GM10266 (cell line): ENCODE measurements at regions not wholly inside any gene's neighbourhood (a gene's known extent, or its start where the extent isn't known, plus 50 kb on each side); places are given as distances from the start of the nearest gene placed in this dataset.

ENCODE experiments used
- DNase-seq: peaks from one replicate; pipeline ENCODE4 v3.0.0; 2012; ENCODE audit errors: extremely low spot score
- CTCF ChIP-seq: IDR thresholded peaks from 2 replicates; pipeline ENCODE4 v1.5.1; 2012; ENCODE audit warnings: mild to moderate bottlenecking, low read depth; ENCODE audit not compliant: control insufficient read depth, insufficient read depth; ENCODE audit errors: missing control alignments

- TF ChIP-seq CTCF: no peak
- no peak for DNase-seq
These were observed 618.2 kb upstream of the KIRREL3 start for GRCh38 chr11:127618721-127619120.

- no peak for TF ChIP-seq CTCF
- no peak for DNase-seq
These were observed 615.6 kb upstream of the KIRREL3 start for GRCh38 chr11:127616158-127616557.

- no peak for TF ChIP-seq CTCF
- no peak for DNase-seq
These were observed 612.0 kb upstream of the KIRREL3 start for GRCh38 chr11:127612607-127613006.

- no peak for DNase-seq
- no peak for TF ChIP-seq CTCF
These were observed 608.6 kb upstream of the KIRREL3 start for GRCh38 chr11:127609025-127609773.

GRCh38 chr11:127607487-127608085 is 607.0 kb upstream of the KIRREL3 start:
- TF ChIP-seq CTCF: no peak
- no peak for DNase-seq

GRCh38 chr11:127601578-127601977 is 601.0 kb upstream of the KIRREL3 start:
- DNase-seq: no peak
- TF ChIP-seq CTCF: no peak

- DNase-seq: no peak
- TF ChIP-seq CTCF: no peak
These were observed 600.1 kb upstream of the KIRREL3 start for GRCh38 chr11:127600674-127601073.
